ENCODE measurements at regions not wholly inside any gene's neighbourhood (a gene's known extent, or its start where the extent isn't known, plus 50 kb on each side); places are given as distances from the start of the nearest gene placed in this dataset.
"Not testable (repeated sequence)": the region's sequence is repeated elsewhere in the genome, so short reads cannot be mapped to it uniquely, and the experiment has no call there.

DNA sequence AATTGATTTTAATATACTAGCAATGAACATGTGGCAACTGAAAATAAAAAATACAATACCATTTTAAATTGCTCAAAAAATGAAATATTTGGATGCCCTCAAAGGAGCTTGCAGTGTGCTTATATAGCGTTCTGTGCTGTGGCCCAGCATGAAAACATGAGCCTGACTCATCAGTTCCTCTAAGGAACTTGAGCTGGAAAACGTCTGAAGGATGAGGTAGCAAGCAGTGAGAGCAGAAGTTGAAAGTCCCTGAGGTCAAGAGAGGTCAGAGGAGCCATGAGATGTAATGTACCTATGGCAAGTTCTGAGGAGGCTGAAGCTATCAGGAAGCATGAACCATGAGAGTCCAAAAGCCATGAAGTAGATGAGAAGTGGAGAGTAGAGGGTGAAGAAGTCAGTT lies 59.7 kb downstream of the HMGB3 start:
- no peak for ATAC-seq
- TF ChIP-seq, protein P1, sequence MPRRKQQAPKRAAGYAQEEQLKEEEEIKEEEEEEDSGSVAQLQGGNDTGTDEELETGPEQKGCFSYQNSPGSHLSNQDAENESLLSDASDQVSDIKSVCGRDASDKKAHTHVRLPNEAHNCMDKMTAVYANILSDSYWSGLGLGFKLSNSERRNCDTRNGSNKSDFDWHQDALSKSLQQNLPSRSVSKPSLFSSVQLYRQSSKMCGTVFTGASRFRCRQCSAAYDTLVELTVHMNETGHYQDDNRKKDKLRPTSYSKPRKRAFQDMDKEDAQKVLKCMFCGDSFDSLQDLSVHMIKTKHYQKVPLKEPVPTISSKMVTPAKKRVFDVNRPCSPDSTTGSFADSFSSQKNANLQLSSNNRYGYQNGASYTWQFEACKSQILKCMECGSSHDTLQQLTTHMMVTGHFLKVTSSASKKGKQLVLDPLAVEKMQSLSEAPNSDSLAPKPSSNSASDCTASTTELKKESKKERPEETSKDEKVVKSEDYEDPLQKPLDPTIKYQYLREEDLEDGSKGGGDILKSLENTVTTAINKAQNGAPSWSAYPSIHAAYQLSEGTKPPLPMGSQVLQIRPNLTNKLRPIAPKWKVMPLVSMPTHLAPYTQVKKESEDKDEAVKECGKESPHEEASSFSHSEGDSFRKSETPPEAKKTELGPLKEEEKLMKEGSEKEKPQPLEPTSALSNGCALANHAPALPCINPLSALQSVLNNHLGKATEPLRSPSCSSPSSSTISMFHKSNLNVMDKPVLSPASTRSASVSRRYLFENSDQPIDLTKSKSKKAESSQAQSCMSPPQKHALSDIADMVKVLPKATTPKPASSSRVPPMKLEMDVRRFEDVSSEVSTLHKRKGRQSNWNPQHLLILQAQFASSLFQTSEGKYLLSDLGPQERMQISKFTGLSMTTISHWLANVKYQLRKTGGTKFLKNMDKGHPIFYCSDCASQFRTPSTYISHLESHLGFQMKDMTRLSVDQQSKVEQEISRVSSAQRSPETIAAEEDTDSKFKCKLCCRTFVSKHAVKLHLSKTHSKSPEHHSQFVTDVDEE (CRISPR knock-in tag; IDR thresholded peaks at IDR 0.05), result no peak
- TF ChIP-seq ZFP30 (CRISPR knock-in tag; IDR thresholded peaks at IDR 0.05), result no peak
- TF ChIP-seq CSDC2 (CRISPR knock-in tag; IDR thresholded peaks at IDR 0.05), result no peak
- TF ChIP-seq, protein P2, sequence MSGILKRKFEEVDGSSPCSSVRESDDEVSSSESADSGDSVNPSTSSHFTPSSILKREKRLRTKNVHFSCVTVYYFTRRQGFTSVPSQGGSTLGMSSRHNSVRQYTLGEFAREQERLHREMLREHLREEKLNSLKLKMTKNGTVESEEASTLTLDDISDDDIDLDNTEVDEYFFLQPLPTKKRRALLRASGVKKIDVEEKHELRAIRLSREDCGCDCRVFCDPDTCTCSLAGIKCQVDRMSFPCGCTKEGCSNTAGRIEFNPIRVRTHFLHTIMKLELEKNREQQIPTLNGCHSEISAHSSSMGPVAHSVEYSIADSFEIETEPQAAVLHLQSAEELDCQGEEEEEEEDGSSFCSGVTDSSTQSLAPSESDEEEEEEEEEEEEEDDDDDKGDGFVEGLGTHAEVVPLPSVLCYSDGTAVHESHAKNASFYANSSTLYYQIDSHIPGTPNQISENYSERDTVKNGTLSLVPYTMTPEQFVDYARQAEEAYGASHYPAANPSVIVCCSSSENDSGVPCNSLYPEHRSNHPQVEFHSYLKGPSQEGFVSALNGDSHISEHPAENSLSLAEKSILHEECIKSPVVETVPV (CRISPR knock-in tag; IDR thresholded peaks at IDR 0.05), result no peak
- TF ChIP-seq OSR1 (CRISPR knock-in tag; IDR thresholded peaks at IDR 0.05), result no peak
- TF ChIP-seq, protein P3, sequence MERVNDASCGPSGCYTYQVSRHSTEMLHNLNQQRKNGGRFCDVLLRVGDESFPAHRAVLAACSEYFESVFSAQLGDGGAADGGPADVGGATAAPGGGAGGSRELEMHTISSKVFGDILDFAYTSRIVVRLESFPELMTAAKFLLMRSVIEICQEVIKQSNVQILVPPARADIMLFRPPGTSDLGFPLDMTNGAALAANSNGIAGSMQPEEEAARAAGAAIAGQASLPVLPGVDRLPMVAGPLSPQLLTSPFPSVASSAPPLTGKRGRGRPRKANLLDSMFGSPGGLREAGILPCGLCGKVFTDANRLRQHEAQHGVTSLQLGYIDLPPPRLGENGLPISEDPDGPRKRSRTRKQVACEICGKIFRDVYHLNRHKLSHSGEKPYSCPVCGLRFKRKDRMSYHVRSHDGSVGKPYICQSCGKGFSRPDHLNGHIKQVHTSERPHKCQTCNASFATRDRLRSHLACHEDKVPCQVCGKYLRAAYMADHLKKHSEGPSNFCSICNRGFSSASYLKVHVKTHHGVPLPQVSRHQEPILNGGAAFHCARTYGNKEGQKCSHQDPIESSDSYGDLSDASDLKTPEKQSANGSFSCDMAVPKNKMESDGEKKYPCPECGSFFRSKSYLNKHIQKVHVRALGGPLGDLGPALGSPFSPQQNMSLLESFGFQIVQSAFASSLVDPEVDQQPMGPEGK (CRISPR knock-in tag; IDR thresholded peaks at IDR 0.05; ENCODE audit: borderline replicate concordance), result no peak
- TF ChIP-seq TOX (CRISPR knock-in tag; IDR thresholded peaks at IDR 0.05; ENCODE audit: borderline replicate concordance), result no peak
- TF ChIP-seq BACH2 (CRISPR knock-in tag; IDR thresholded peaks at IDR 0.05; ENCODE audit: borderline replicate concordance), result no peak
- no peak for TF ChIP-seq ZFP3 (CRISPR knock-in tag; IDR thresholded peaks at IDR 0.05)
- TF ChIP-seq, protein P4, sequence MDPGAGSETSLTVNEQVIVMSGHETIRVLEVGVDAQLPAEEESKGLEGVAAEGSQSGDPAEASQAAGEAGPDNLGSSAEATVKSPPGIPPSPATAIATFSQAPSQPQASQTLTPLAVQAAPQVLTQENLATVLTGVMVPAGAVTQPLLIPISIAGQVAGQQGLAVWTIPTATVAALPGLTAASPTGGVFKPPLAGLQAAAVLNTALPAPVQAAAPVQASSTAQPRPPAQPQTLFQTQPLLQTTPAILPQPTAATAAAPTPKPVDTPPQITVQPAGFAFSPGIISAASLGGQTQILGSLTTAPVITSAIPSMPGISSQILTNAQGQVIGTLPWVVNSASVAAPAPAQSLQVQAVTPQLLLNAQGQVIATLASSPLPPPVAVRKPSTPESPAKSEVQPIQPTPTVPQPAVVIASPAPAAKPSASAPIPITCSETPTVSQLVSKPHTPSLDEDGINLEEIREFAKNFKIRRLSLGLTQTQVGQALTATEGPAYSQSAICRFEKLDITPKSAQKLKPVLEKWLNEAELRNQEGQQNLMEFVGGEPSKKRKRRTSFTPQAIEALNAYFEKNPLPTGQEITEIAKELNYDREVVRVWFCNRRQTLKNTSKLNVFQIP (CRISPR knock-in tag; IDR thresholded peaks at IDR 0.05; ENCODE audit: borderline replicate concordance, low read depth), result no peak
- no peak for TF ChIP-seq GLIS3 (CRISPR knock-in tag; IDR thresholded peaks at IDR 0.05)
- TF ChIP-seq ESRRG (CRISPR knock-in tag; IDR thresholded peaks at IDR 0.05), result no peak
- TF ChIP-seq RARB (CRISPR knock-in tag; IDR thresholded peaks at IDR 0.05), result no peak
- no peak for TF ChIP-seq ZNF565 (CRISPR knock-in tag; conservative IDR thresholded peaks at IDR 0.05; ENCODE audit: low read depth)
- no peak for TF ChIP-seq ZC3H10 (CRISPR knock-in tag; IDR thresholded peaks at IDR 0.05)
- TF ChIP-seq, protein P5, sequence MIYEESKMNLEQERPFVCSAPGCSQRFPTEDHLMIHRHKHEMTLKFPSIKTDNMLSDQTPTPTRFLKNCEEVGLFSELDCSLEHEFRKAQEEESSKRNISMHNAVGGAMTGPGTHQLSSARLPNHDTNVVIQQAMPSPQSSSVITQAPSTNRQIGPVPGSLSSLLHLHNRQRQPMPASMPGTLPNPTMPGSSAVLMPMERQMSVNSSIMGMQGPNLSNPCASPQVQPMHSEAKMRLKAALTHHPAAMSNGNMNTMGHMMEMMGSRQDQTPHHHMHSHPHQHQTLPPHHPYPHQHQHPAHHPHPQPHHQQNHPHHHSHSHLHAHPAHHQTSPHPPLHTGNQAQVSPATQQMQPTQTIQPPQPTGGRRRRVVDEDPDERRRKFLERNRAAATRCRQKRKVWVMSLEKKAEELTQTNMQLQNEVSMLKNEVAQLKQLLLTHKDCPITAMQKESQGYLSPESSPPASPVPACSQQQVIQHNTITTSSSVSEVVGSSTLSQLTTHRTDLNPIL (CRISPR knock-in tag; IDR thresholded peaks at IDR 0.05; ENCODE audit: low read depth), result no peak

DNA sequence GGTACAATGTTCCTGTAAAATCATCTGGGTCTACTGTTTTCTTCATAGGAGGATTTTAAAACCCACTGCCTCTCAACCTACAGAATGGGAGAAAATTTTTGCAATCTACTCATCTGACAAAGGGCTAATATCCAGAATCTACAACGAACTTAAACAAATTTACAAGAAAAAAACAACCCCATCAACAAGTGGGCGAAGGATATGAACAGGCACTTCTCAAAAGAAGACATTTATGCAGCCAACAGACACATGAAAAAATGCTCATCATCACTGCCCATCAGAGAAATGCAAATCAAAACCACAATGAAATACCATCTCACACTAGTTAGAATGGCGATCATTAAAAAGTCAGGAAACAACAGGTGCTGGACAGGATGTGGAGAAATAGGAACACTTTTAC lies 83.2 kb downstream of the HMGB3 start:
- not testable (repeated sequence) for ATAC-seq

DNA sequence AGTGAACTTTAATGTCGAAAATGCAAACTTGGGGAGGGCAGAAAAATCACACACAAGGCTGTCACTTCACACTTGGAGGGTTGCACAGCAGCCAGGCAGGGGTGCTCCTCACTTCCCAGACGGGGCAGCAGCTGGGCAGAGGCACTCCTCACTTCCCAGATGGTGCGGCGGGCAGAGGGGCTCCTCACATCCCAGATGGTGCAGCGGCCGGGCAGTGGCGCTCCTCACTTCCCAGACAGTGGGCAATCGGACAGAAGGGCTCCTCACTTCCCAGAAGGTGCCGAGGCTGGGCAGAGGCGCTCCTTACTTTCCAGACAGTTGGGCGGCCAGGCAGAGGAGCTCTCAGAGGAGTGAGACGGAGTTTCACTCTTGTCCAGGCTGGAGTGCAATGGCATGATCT lies 90.6 kb downstream of the HMGB3 start:
- TF ChIP-seq ZFP3 (CRISPR knock-in tag; IDR thresholded peaks at IDR 0.05) (no peak), ZC3H10 (CRISPR knock-in tag; IDR thresholded peaks at IDR 0.05) (no peak), TCF4 (CRISPR knock-in tag; IDR thresholded peaks at IDR 0.05; ENCODE audit: borderline replicate concordance) (no peak), ISL1 (CRISPR knock-in tag; IDR thresholded peaks at IDR 0.05) (no peak)
- TF ChIP-seq, protein P3 (CRISPR knock-in tag; IDR thresholded peaks at IDR 0.05; ENCODE audit: borderline replicate concordance), result no peak
- TF ChIP-seq, protein P2 (CRISPR knock-in tag; IDR thresholded peaks at IDR 0.05), result no peak
- no peak for ATAC-seq
